Upper lobe of left lung (tissue), 4 donors: ENCODE measurements at regions not wholly inside any gene's neighbourhood (a gene's known extent, or its start where the extent isn't known, plus 50 kb on each side); places are given as distances from the start of the nearest gene placed in this dataset.

Source experiments
- CTCF ChIP-seq, 6 experiments: fragments of 450-650 bp in 4 of 6; fragments of 200-600 bp in 2 of 6; sonication (generic) in 2 of 6; IDR thresholded peaks; one replicate each; pipeline ENCODE4 v1.5.1; 2016 to 2019; ENCODE audit warnings: antibody characterized with exemption in 6 of 6
- EP300 ChIP-seq, 4 donors: sonication (generic); formaldehyde crosslinking; IDR thresholded peaks; one replicate each; pipeline ENCODE4 v1.5.1; 2017; ENCODE audit warnings: antibody characterized with exemption in 4 of 4, control low read depth in 2 of 4
- POLR2A ChIP-seq, 4 donors: fragments of 450-650 bp; IDR thresholded peaks; one replicate each; pipeline ENCODE4 v1.5.1; 2016 to 2017; ENCODE audit warnings: antibody characterized with exemption in 4 of 4, mild to moderate bottlenecking in 2 of 4

GRCh38 chr2:67896476-67896875, 166.3 kb downstream of the C1D start:
- TF ChIP-seq CTCF (IDR thresholded peaks at IDR 0.05): no peak
- no peak for TF ChIP-seq POLR2A (IDR thresholded peaks at IDR 0.05)
- TF ChIP-seq EP300 (IDR thresholded peaks at IDR 0.05): no peak
